ENCODE measurements at regions not wholly inside any gene's neighbourhood (a gene's known extent, or its start where the extent isn't known, plus 50 kb on each side); places are given as distances from the start of the nearest gene placed in this dataset.

GRCh38 chr11:80584661-80585060 is 1143.8 kb upstream of the TENM4 start:
- TF ChIP-seq CTCF (IDR thresholded peaks at IDR 0.05) (no peak), POLR2A (IDR thresholded peaks at IDR 0.05) (no peak)

Measured in Peyer's patch (tissue), 4 donors.